MM.1S (cell line): ENCODE measurements at regions not wholly inside any gene's neighbourhood (a gene's known extent, or its start where the extent isn't known, plus 50 kb on each side); places are given as distances from the start of the nearest gene placed in this dataset.
"Not testable (repeated sequence)": the region's sequence is repeated elsewhere in the genome, so short reads cannot be mapped to it uniquely, and the experiment has no call there.

Experiments used
- DNase-seq: peaks from one replicate; pipeline ENCODE4 v3.0.0-alpha.2; 2015
- H2AFZ ChIP-seq: fragments of 300-600 bp; sonication (generic); 2 replicates; pipeline ENCODE4 v1.6.0; 2016; ENCODE audit warnings: antibody characterized with exemption, low read length
- H3F3A ChIP-seq: fragments of 300-600 bp; sonication (generic); 2 replicates; pipeline ENCODE4 v1.6.1; 2016; ENCODE audit warnings: mild to moderate bottlenecking, antibody characterized with exemption, low read length, moderate library complexity, mixed read lengths; ENCODE audit not compliant: insufficient read depth
- H3K27ac ChIP-seq: fragments of 300-600 bp; sonication (generic); 2 replicates; pipeline ENCODE4 v1.5.1; 2016; ENCODE audit warnings: mild to moderate bottlenecking, low read length
- H3K27me3 ChIP-seq: fragments of 300-600 bp; sonication (generic); replicated peaks from 2 replicates; pipeline ENCODE4 v1.6.0; 2016; ENCODE audit warnings: low read length; ENCODE audit not compliant: insufficient read depth
- H3K36me3 ChIP-seq: fragments of 300-600 bp; sonication (generic); replicated peaks from 2 replicates; pipeline ENCODE4 v1.6.1; 2016; ENCODE audit warnings: mild to moderate bottlenecking, low read length, mixed read lengths; ENCODE audit not compliant: insufficient read depth
- H3K4me1 ChIP-seq: fragments of 300-600 bp; sonication (generic); 2 replicates; pipeline ENCODE4 v1.6.1; 2016; ENCODE audit warnings: low read length, mixed read lengths
- H3K4me2 ChIP-seq: fragments of 300-600 bp; sonication (generic); 2 replicates; pipeline ENCODE4 v1.6.0; 2016; ENCODE audit warnings: low read depth, low read length
- H3K4me3 ChIP-seq: fragments of 300-600 bp; sonication (generic); 2 replicates; pipeline ENCODE4 v1.5.1; 2016; ENCODE audit warnings: low read length, mixed read lengths
- H3K79me2 ChIP-seq: fragments of 300-600 bp; sonication (generic); 2 replicates; pipeline ENCODE4 v1.6.1; 2016; ENCODE audit warnings: mixed run types, low read length, mixed read lengths
- H3K9ac ChIP-seq: fragments of 300-600 bp; sonication (generic); 2 replicates; pipeline ENCODE4 v1.6.1; 2016; ENCODE audit warnings: low read length, mixed read lengths
- H3K9me2 ChIP-seq: fragments of 300-600 bp; sonication (generic); replicated peaks from 2 replicates; pipeline ENCODE4 v1.6.1; 2016; ENCODE audit warnings: mild to moderate bottlenecking, low read length, mixed read lengths; ENCODE audit not compliant: insufficient read depth
- H3K9me3 ChIP-seq: fragments of 300-600 bp; sonication (generic); replicated peaks from 2 replicates; pipeline ENCODE4 v1.6.1; 2016; ENCODE audit warnings: mild to moderate bottlenecking, low read length, mixed read lengths; ENCODE audit not compliant: insufficient read depth
- H4K20me1 ChIP-seq: fragments of 300-600 bp; sonication (generic); 2 replicates; pipeline ENCODE4 v1.6.1; 2016; ENCODE audit warnings: mild to moderate bottlenecking, low read length, moderate library complexity, mixed read lengths; ENCODE audit not compliant: insufficient read depth
- CTCF ChIP-seq: fragments of 300-600 bp; sonication (generic); IDR thresholded peaks from 2 replicates; pipeline ENCODE4 v1.5.1; 2016; ENCODE audit warnings: antibody characterized with exemption, low read length, mixed read lengths
- EZH2 ChIP-seq: fragments of 300-600 bp; sonication (generic); optimal IDR thresholded peaks from 2 replicates; pipeline ENCODE3; 2017; ENCODE audit warnings: low read depth, mild to moderate bottlenecking, antibody characterized with exemption, low read length, mixed read lengths
- EZH2phosphoT487 ChIP-seq: fragments of 300-600 bp; sonication (generic); IDR thresholded peaks from 2 replicates; pipeline ENCODE4 v1.6.1; 2018; ENCODE audit warnings: antibody characterized with exemption, low read length

GRCh38 chr14:97061714-97062113 lies 264.5 kb downstream of the VRK1 start:
- H3K79me2 ChIP-seq: no peaks in the 10 kb centered on the region
- no peaks in the 10 kb centered on the region for H3K9me3 ChIP-seq
- no peak overlapping the region for H3K27ac ChIP-seq
- no peaks in the 10 kb centered on the region for H3K27me3 ChIP-seq
- DNase-seq: no peak
- H4K20me1 ChIP-seq: no peaks in the 10 kb centered on the region
- no peak overlapping the region for H3K9ac ChIP-seq
- no peaks in the 10 kb centered on the region for H3K36me3 ChIP-seq
- H3K4me2 ChIP-seq: no peak overlapping the region
- H2AFZ ChIP-seq: no peak overlapping the region
- H3K4me1 ChIP-seq: no peaks in the 10 kb centered on the region
- no peaks in the 10 kb centered on the region for H3K9me2 ChIP-seq
- no peak for TF ChIP-seq EZH2phosphoT487
- no peak for TF ChIP-seq CTCF
- H3F3A ChIP-seq: no peaks in the 10 kb centered on the region
- H3K4me3 ChIP-seq: no peak overlapping the region

- no peaks in the 10 kb centered on the region for H3K27me3 ChIP-seq
- no peaks in the 10 kb centered on the region for H3K4me1 ChIP-seq
- TF ChIP-seq CTCF: no peak
- no peak for TF ChIP-seq EZH2phosphoT487
- TF ChIP-seq EZH2: no peak
- no peaks in the 10 kb centered on the region for H3K36me3 ChIP-seq
- no peak for DNase-seq
- H3K27ac ChIP-seq: no peak overlapping the region
- H3K9me2 ChIP-seq: no peaks in the 10 kb centered on the region
- no peak overlapping the region for H3K4me3 ChIP-seq
- no peak overlapping the region for H3K4me2 ChIP-seq
- H2AFZ ChIP-seq: no peak overlapping the region
- H3K9ac ChIP-seq: no peak overlapping the region
- H3K79me2 ChIP-seq: no peaks in the 10 kb centered on the region
- H3F3A ChIP-seq: no peaks in the 10 kb centered on the region
- H3K9me3 ChIP-seq: no peaks in the 10 kb centered on the region
- no peaks in the 10 kb centered on the region for H4K20me1 ChIP-seq
Observed at GRCh38 chr14:97065305-97066067, 268.3 kb downstream of the VRK1 start.

- Histone ChIP-seq H3K9ac (no peak overlapping the region), H3K79me2 (no peaks in the 10 kb centered on the region), H3K4me1 (no peaks in the 10 kb centered on the region), H2AFZ (no peak overlapping the region), H3K27ac (no peak overlapping the region), H3F3A (no peaks in the 10 kb centered on the region), H3K36me3 (no peaks in the 10 kb centered on the region), H3K27me3 (no peaks in the 10 kb centered on the region), H3K9me3 (no peaks in the 10 kb centered on the region), H3K4me2 (no peak overlapping the region), H4K20me1 (no peaks in the 10 kb centered on the region), H3K4me3 (no peak overlapping the region), H3K9me2 (no peaks in the 10 kb centered on the region)
- no peak for DNase-seq
- TF ChIP-seq EZH2phosphoT487 (no peak), EZH2 (no peak), CTCF (no peak)
Observed at GRCh38 chr14:97066068-97066899, 269.1 kb downstream of the VRK1 start.

- H3K27ac ChIP-seq, H3F3A ChIP-seq, H3K9ac ChIP-seq, H2AFZ ChIP-seq, H3K9me2 ChIP-seq, H4K20me1 ChIP-seq, H3K4me3 ChIP-seq, H3K36me3 ChIP-seq, H3K79me2 ChIP-seq, H3K4me2 ChIP-seq, DNase-seq, H3K27me3 ChIP-seq, H3K4me1 ChIP-seq, H3K9me3 ChIP-seq: not testable (repeated sequence)
Observed at GRCh38 chr14:97068293-97068692, 271.1 kb downstream of the VRK1 start.
